GM18526 (cell line): ENCODE measurements at regions not wholly inside any gene's neighbourhood (a gene's known extent, or its start where the extent isn't known, plus 50 kb on each side); places are given as distances from the start of the nearest gene placed in this dataset.

ENCODE experiments used
- POLR2A ChIP-seq: IDR thresholded peaks from 3 replicates; pipeline ENCODE4 v1.6.1; 2011; ENCODE audit not compliant: insufficient read length; ENCODE audit errors: extremely low read depth

GRCh38 chr16:86921289-86921688 is 342.9 kb downstream of the FOXL1 start:
- no peak for TF ChIP-seq POLR2A

GRCh38 chr16:86922311-86922710 is 344.0 kb downstream of the FOXL1 start:
- TF ChIP-seq POLR2A = no peak

- TF ChIP-seq POLR2A = no peak
Observed at GRCh38 chr16:86923656-86924055, 345.3 kb downstream of the FOXL1 start.

GRCh38 chr16:86924537-86924936 is 346.2 kb downstream of the FOXL1 start:
- TF ChIP-seq POLR2A = no peak

GRCh38 chr16:86925067-86925791 is 346.9 kb downstream of the FOXL1 start:
- no peak for TF ChIP-seq POLR2A

- TF ChIP-seq POLR2A = no peak
Observed at GRCh38 chr16:86926181-86927094, 348.1 kb downstream of the FOXL1 start.

GRCh38 chr16:86927699-86928098 is 349.4 kb downstream of the FOXL1 start:
- no peak for TF ChIP-seq POLR2A

- TF ChIP-seq POLR2A = no peak
Observed at GRCh38 chr16:86928523-86929011, 350.2 kb downstream of the FOXL1 start.

- TF ChIP-seq POLR2A = no peak
Observed at GRCh38 chr16:86929057-86929871, 350.9 kb downstream of the FOXL1 start.

- no peak for TF ChIP-seq POLR2A
Observed at GRCh38 chr16:86930001-86930400, 351.7 kb downstream of the FOXL1 start.

- TF ChIP-seq POLR2A = no peak
Observed at GRCh38 chr16:86930663-86931373, 352.5 kb downstream of the FOXL1 start.

GRCh38 chr16:86931410-86931941 is 353.1 kb downstream of the FOXL1 start:
- TF ChIP-seq POLR2A = no peak

- TF ChIP-seq POLR2A = no peak
Observed at GRCh38 chr16:86932130-86932982, 354.0 kb downstream of the FOXL1 start.
